DND-41 (cell line): ENCODE measurements at regions not wholly inside any gene's neighbourhood (a gene's known extent, or its start where the extent isn't known, plus 50 kb on each side); places are given as distances from the start of the nearest gene placed in this dataset.

ENCODE experiments used
- EZH2 ChIP-seq: IDR thresholded peaks from 3 replicates; pipeline ENCODE4 v1.6.1; 2012; ENCODE audit warnings: borderline replicate concordance, low read depth, mild to moderate bottlenecking, moderate library complexity, low read length, inconsistent platforms; ENCODE audit not compliant: severe bottlenecking
- TF ChIP-seq, protein P1 (sequence below): IDR thresholded peaks from 2 replicates; pipeline ENCODE4 v1.5.1; 2012; ENCODE audit warnings: borderline replicate concordance, low read length, moderate library complexity, mild to moderate bottlenecking; ENCODE audit not compliant: poor library complexity, severe bottlenecking; ENCODE audit errors: extremely low read depth

DNA sequence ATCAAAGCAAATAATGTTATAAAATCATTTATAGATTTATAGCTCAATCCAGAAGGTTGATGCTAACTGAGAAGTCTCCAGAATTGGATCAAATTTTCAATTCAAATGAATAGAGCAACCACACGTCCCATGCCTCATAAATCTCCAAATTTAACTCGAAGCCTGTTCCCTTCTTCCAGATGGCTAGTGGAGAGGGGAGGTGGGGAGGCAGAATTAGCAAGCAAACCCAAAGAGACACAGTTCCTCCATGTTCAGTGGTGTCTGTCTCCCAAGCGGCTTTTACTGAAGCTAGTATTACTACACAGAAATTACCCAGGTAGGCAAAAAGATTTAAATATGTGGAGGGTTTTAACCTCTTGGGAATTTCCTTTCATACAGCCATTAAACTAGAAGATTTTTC, 65.8 kb downstream of the DUSP6 start:
- TF ChIP-seq, protein P1, sequence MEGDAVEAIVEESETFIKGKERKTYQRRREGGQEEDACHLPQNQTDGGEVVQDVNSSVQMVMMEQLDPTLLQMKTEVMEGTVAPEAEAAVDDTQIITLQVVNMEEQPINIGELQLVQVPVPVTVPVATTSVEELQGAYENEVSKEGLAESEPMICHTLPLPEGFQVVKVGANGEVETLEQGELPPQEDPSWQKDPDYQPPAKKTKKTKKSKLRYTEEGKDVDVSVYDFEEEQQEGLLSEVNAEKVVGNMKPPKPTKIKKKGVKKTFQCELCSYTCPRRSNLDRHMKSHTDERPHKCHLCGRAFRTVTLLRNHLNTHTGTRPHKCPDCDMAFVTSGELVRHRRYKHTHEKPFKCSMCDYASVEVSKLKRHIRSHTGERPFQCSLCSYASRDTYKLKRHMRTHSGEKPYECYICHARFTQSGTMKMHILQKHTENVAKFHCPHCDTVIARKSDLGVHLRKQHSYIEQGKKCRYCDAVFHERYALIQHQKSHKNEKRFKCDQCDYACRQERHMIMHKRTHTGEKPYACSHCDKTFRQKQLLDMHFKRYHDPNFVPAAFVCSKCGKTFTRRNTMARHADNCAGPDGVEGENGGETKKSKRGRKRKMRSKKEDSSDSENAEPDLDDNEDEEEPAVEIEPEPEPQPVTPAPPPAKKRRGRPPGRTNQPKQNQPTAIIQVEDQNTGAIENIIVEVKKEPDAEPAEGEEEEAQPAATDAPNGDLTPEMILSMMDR: no peak
- TF ChIP-seq EZH2: no peak
